Uterus (tissue), 2 donors: ENCODE measurements at regions not wholly inside any gene's neighbourhood (a gene's known extent, or its start where the extent isn't known, plus 50 kb on each side); places are given as distances from the start of the nearest gene placed in this dataset.

Source experiments
- POLR2A ChIP-seq, 2 donors: fragments of 450-650 bp; IDR thresholded peaks; one replicate each; pipeline ENCODE4 v1.6.1; 2016; ENCODE audit warnings: antibody characterized with exemption in 2 of 2, mild to moderate bottlenecking in 1 of 2, moderate library complexity in 1 of 2
- TF ChIP-seq, protein P1 (sequence below), 4 experiments: fragments of 200-600 bp in 2 of 4; fragments of 450-650 bp in 2 of 4; sonication (generic) in 2 of 4; IDR thresholded peaks; one replicate each; pipeline ENCODE4 v1.5.1; 2016 to 2019; ENCODE audit warnings: antibody characterized with exemption in 4 of 4, mild to moderate bottlenecking in 2 of 4, moderate library complexity in 1 of 4

DNA sequence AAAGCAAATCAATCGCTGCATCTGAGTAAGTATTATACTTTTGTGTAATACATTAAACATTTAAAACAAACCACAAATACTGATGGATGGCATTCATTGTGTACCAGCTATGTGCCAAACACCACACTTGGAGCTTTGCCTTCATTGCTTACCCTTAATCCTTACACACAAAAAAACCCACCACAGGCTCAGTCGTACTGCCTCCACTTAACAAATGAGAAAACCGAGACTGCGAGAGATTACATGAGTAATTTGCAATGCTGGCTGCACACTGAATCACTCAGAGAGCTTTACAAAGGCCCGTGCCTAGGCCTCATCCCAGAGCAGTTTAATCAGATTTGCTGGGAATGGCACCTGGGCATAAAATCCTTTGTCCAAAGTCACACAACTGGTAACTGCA lies 130.5 kb downstream of the EDN1 start:
- TF ChIP-seq POLR2A (IDR thresholded peaks at IDR 0.05), result no peak
- TF ChIP-seq, protein P1, sequence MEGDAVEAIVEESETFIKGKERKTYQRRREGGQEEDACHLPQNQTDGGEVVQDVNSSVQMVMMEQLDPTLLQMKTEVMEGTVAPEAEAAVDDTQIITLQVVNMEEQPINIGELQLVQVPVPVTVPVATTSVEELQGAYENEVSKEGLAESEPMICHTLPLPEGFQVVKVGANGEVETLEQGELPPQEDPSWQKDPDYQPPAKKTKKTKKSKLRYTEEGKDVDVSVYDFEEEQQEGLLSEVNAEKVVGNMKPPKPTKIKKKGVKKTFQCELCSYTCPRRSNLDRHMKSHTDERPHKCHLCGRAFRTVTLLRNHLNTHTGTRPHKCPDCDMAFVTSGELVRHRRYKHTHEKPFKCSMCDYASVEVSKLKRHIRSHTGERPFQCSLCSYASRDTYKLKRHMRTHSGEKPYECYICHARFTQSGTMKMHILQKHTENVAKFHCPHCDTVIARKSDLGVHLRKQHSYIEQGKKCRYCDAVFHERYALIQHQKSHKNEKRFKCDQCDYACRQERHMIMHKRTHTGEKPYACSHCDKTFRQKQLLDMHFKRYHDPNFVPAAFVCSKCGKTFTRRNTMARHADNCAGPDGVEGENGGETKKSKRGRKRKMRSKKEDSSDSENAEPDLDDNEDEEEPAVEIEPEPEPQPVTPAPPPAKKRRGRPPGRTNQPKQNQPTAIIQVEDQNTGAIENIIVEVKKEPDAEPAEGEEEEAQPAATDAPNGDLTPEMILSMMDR (IDR thresholded peaks at IDR 0.05), result no peak
